K562 (cell line): ENCODE measurements at regions not wholly inside any gene's neighbourhood (a gene's known extent, or its start where the extent isn't known, plus 50 kb on each side); places are given as distances from the start of the nearest gene placed in this dataset.

Source experiments
- HDGF ChIP-seq: fragments of 450-650 bp; IDR thresholded peaks from 2 replicates; pipeline ENCODE4 v1.6.1; 2016
- HNRNPUL1 ChIP-seq: fragments of 200-400 bp; formaldehyde crosslinking; IDR thresholded peaks from 2 replicates; pipeline ENCODE4 v1.6.1; 2017; ENCODE audit warnings: low read length
- IRF1 ChIP-seq: sonication (generic); formaldehyde crosslinking; IDR thresholded peaks from 2 replicates; pipeline ENCODE4 v1.8.0; 2022; ENCODE audit warnings: missing genetic modification reagents, mild to moderate bottlenecking, borderline replicate concordance
- MTA2 ChIP-seq: fragments of 450-650 bp; IDR thresholded peaks from 2 replicates; pipeline ENCODE4 v1.6.1; 2016; ENCODE audit warnings: low read depth
- POLR2A ChIP-seq: fragments of 450-650 bp; conservative IDR thresholded peaks from 2 replicates; pipeline ENCODE4 v1.6.1; 2016
- SMAD1 ChIP-seq: fragments of 150-350 bp; IDR thresholded peaks from 2 replicates; pipeline ENCODE4 v1.6.1; 2014; ENCODE audit warnings: low read length, low read depth; ENCODE audit not compliant: partially characterized antibody
- ZNF184 ChIP-seq: sonication (generic); formaldehyde crosslinking; IDR thresholded peaks from 2 replicates; pipeline ENCODE4 v1.5.0; 2020; ENCODE audit warnings: missing genetic modification reagents
- ZNF586 ChIP-seq: fragments of 450-650 bp; formaldehyde crosslinking; conservative IDR thresholded peaks from 2 replicates; pipeline ENCODE4 v1.4.0; 2020; ENCODE audit warnings: mild to moderate bottlenecking, moderate library complexity
- TF ChIP-seq, protein P1 (sequence below), 3 experiments: IDR thresholded peaks in 2 of 3; conservative IDR thresholded peaks in 1 of 3; 2 replicates each; pipeline ENCODE4 v1.5.1; 2011 to 2012; ENCODE audit warnings: low read length in 3 of 3, mild to moderate bottlenecking in 3 of 3, control low read depth in 2 of 3, improper control_type of control experiment in 1 of 3, inconsistent platforms in 1 of 3, low read depth in 1 of 3, mixed read lengths in 1 of 3, moderate library complexity in 1 of 3; ENCODE audit not compliant: insufficient read depth in 2 of 3

DNA sequence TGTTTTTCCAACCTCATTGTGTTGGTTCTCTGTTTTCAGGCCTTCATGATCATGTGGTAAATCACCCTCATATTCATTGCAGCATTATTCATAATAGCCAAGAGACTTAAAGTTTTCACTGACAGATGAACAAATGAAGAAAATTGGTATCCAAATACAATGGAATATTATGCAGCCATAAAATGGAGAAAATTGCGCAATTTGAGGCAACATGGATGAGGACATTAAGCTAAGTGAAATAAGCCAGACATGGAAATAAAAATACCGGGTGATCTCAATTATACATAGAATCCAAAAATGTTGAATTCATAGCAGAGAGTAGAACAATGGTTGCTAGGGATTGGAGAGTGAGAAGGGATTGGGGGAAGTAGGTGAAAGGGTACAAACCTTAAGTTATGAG lies 491.9 kb upstream of the KCNMB2 start:
- TF ChIP-seq HNRNPUL1 (no peak), IRF1 (no peak), HDGF (no peak), ZNF184 (CRISPR knock-in tag) (no peak), MTA2 (no peak), SMAD1 (no peak), ZNF586 (CRISPR knock-in tag) (no peak), POLR2A (no peak)
- TF ChIP-seq, protein P1, sequence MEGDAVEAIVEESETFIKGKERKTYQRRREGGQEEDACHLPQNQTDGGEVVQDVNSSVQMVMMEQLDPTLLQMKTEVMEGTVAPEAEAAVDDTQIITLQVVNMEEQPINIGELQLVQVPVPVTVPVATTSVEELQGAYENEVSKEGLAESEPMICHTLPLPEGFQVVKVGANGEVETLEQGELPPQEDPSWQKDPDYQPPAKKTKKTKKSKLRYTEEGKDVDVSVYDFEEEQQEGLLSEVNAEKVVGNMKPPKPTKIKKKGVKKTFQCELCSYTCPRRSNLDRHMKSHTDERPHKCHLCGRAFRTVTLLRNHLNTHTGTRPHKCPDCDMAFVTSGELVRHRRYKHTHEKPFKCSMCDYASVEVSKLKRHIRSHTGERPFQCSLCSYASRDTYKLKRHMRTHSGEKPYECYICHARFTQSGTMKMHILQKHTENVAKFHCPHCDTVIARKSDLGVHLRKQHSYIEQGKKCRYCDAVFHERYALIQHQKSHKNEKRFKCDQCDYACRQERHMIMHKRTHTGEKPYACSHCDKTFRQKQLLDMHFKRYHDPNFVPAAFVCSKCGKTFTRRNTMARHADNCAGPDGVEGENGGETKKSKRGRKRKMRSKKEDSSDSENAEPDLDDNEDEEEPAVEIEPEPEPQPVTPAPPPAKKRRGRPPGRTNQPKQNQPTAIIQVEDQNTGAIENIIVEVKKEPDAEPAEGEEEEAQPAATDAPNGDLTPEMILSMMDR (IDR thresholded peaks at IDR 0.05 in 2 of 3, conservative IDR thresholded peaks at IDR 0.05 in 1 of 3; ENCODE audit: insufficient read depth in 2 of 3, low read depth in 1 of 3, low read length in 3 of 3), result no peak
